Suppressor macrophage (primary cell): ENCODE measurements at regions not wholly inside any gene's neighbourhood (a gene's known extent, or its start where the extent isn't known, plus 50 kb on each side); places are given as distances from the start of the nearest gene placed in this dataset.
"Not testable (repeated sequence)": the region's sequence is repeated elsewhere in the genome, so short reads cannot be mapped to it uniquely, and the experiment has no call there.

Source experiments
- DNase-seq, 4 experiments: peaks; one replicate each; pipeline ENCODE4 v3.0.0-alpha.2; 2020 to 2022

DNA sequence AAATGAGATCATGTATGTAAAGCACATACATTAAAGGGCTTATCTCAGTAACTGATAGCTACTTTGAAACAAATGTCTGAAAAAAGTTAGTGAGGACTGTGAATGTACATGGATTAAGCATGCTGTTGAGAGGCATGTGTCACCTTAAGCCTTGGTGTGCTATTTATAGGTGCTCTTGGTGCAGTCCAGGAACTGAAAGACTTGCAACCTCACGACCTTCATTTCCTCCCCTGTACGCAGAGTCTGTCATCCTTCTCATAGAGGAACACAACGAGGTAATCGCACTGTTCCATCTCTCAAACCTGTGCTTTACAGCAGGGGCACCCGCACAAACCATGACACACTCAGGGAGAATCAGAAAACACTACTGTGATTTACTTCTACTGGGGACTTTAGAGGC, 65.6 kb downstream of the UFM1 start:
- DNase-seq, result no peak

DNA sequence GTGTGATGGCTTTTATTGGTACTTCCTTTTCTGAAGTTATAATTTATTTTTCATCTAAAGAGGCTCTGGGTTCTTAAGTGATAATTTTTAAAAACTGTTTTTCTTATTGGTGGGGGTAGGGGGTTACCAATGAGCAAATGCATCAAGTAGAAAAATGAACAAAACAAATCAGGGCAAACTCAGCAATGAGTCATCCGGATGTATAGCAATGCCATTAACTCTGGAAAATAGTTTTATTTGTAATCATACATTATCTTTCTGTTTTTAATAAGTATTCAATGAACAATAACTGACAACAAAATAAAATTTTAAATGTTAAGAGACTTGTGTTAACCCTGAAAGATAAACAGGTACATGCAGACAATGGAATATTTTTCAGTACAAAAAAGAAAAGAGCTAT, 67.6 kb downstream of the UFM1 start:
- no peak for DNase-seq

DNA sequence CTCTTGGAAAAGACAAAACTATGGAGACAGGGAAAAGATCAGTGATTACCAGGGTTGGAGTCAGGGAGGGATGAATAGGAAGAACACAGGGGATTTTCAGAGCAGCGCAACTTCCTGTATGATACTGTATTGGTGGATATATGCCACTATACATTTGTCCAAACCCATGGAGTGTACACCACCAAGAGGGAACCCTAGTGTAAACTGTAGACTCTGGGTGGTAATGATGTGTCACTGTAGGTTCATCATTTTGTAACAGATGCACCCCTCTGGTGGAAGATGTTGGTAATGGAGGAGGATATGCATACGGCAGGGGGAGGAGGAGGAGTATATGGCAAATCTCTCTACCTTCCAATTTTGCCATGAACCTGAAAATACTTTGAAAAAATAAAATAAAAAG, 68.1 kb downstream of the UFM1 start:
- DNase-seq, result peak; percentile 9 to 29 (median 25)

- no peak for DNase-seq
Observed at GRCh38 chr13:38418286-38418685, 68.6 kb downstream of the UFM1 start.

- DNase-seq, result no peak
Observed at GRCh38 chr13:38419312-38419873, 69.7 kb downstream of the UFM1 start.

DNA sequence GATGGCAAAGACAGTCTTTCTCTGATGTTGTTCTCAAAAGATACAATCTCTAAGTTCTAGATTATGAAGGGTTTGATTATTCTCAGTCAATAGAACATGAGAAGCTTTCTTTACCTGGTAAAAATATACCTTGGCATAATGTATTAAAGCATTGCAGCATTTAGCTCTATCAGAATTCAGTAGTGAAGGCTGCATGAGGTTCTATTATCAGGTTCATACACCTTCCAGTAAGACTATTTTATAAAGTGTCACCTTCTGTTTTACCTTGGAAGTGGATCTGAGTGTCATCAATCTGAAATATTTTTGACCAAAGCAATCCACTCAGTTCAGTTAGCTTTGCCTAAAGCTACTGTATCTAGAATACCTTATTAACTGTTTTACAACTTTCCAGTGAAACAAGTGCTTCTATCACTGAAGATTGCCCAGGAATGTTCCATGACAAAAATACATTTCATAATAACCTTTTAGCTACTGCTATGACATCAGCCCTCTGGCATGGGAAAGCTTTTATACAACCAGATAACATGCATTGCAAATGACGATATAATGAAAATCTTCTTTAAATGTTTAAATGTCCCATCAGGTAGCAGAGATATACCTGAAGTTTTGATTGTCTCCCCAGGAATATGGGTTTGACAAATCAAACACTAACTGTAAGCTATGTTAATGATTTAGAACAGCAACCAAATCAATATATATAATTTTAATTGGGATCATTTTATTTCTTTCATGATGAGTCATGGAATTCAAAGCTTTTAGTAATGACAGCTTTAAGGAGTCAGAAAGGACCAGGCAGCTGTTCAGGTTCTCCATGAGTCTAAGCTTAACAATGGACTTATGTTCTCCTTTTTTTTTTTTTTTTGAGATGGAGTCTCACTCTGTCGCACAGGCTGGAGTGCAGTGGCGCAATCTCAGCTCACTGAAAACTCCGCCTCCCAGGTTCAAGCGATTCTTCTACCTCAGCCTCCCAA, 72.2 kb downstream of the UFM1 start:
- no peak for DNase-seq

GRCh38 chr13:38429916-38430315, 80.3 kb downstream of the UFM1 start:
- no peak for DNase-seq

GRCh38 chr13:38430796-38431195, 81.1 kb downstream of the UFM1 start:
- DNase-seq, result no peak

DNA sequence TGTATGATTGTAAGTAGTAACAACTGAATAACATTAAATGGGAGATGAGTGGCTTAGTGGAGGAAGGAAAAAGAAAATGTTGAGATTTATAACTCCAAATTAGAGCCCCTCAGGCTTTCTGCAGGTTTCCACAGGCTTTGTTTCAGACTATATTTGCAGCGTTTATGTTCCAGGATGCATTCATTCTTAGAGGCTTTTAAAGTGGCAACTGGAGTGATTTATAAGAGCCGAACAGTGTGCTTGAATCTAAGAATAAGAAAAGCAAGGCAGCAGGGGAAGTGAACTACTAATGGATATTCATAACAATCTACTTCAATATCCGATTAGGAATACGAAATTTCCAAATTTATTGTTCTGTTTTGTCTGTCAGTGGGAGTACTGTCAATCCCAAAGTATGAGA, 91.0 kb downstream of the UFM1 start:
- no peak for DNase-seq

DNA sequence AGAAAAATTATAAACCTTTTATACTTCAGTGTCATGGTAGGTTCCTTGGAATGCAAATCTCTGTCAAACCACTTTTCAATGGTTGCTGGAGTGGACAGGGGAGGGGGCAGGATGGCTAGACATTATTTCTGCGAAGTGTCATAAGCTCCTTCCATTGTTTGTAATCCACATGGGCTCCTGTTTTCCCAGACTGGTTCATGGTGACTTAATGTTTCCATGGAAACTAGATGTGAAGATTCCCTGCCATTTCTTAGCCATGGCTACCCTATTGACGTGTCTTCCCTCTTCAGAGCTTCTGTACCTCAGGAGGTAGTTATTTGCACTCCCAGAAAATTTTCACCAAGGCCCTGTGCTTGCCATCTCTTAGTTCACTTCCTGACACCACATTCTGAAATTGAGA, 95.3 kb downstream of the UFM1 start:
- no peak for DNase-seq

GRCh38 chr13:38452656-38453055, 103.0 kb downstream of the UFM1 start:
- DNase-seq, result no peak

- DNase-seq, result no peak
Observed at GRCh38 chr13:38462605-38463004, 113.0 kb downstream of the UFM1 start.

- no peak for DNase-seq
Observed at GRCh38 chr13:38463048-38463447, 113.4 kb downstream of the UFM1 start.

- not testable (repeated sequence) for DNase-seq
Observed at GRCh38 chr13:38472411-38472810, 122.8 kb downstream of the UFM1 start.

DNA sequence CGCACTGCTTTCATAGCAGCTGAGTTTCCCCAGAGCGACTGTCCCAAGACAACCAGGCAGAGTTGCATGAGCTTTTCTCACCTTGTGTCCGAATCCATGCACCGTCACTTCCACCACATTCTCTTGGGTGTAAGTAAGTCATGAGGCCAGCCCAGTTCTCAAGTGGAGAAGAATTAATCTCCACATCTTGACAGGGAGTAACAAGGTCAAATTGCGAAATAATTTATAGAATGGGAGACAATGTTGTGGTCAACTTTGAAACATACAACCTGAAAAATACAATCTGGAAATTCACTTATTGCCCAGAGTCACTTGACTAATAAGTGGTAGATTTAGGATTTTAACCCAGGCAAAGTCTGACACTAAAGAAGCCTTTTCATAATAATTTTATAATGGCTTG, 123.7 kb downstream of the UFM1 start:
- DNase-seq, result no peak

DNA sequence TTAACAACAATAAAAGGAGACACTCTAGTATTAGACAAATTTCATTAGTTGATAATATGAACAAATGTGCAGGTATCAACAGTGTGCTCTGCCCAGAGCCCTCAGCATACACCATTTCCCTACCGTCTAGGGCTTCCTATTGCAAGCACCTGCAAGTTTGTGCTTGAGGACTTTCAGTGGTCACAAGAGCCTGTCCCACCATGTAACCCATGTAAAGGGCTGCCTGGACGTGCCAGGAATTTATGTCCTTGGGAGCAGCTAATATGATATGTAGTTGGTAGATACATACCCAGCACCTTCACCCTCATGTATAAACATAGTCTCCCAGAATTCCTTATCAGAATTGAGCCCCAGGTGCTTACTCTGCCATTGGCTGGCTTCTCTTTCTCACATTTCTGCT, 128.0 kb downstream of the UFM1 start:
- DNase-seq, result no peak

GRCh38 chr13:38483623-38484022, 134.0 kb downstream of the UFM1 start:
- peak in 1 of 4 experiments; percentile 2 for DNase-seq

GRCh38 chr13:38490657-38491056, 141.0 kb downstream of the UFM1 start:
- DNase-seq, result no peak

DNA sequence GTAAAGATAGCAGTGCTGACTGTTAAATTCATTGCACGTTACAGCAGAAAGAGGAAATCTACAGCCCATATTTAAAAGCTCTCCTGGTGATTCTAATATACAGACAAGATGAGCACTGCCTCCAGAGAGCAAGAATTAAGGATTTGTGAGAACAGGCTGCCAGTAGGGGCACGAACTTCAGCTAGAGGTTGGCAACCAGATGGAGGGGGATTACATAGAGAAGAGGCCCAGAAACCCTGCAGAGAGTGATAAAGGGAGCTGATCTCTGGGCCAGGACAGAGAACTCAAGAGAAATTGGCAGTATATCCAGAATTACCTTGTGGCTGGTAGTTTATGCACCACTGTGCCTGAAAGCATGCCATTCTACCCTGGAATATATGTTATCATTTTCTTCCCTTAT, 144.8 kb downstream of the UFM1 start:
- DNase-seq, result no peak

DNA sequence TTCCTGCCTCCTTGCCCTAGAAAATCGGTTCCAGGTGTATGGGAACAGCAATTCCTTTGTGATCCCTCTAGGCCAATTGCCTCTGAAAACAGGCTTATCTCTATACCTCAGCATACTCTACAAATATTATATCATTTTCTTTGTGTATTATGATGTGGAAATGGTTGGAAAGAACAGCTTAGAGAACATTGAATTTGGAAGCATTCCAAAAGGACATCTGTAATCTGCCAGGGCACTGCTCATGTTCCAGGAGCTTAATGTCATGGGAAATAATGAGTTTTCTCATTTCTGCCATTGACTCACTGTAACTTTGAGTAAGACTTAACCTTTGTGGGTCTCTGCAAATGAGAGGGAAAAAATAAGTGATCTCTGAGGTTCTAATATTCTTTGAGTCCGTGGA, 147.3 kb downstream of the UFM1 start:
- DNase-seq, result no peak

GRCh38 chr13:38498271-38498670, 148.6 kb downstream of the UFM1 start:
- DNase-seq, result no peak

GRCh38 chr13:38514575-38514974, 164.9 kb downstream of the UFM1 start:
- no peak for DNase-seq

DNA sequence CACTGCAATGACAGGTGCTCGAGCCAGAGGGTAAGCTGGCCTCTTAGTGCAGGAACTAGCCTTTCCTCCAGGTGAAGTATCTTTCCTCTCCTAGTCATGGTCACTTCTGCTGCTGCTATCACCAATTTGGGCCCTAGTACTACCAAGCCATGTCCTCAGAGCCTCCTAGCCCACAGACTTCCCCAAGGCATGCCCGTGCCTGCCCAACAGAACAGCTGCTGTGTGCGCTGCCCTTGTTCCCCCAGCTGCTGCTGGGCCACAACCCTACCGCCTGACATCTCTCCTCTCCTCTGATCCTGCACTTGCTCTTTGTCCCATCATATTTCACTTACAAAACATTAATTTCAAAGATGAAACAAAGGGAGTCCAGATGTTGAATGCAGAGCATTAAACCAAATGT, 168.5 kb upstream of the FREM2 start:
- DNase-seq, result no peak

DNA sequence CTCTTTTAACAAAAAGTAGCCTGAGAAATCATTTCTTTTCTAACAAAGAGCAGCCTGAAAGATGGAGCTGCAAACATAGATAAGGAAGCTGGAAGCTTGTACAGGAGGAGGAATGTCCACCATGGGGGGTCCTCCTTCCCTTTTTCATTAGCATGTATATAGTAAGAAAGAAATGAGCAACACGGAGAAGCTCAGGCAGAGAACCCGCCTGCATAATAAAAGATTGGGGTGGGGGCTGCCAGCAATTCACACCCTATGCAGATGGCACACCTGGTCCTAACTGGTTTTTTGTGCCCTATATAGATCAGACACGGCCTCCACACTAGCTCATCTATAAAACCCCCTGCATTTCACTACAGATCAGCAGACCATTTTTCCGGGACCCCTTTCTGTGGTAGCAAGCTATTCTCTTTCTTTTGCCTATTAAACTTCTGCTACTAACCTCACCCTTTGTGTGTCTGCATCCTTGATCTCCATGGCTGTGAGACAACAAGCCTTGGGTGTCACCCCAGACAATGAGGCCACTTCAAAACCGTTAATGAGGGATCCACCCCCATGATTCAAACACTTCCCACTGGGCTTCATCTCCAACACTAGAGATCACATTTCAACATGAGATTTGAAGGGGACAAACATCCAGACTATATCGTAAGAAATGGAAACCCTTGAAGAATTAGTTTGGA, 167.5 kb upstream of the FREM2 start:
- DNase-seq, result no peak
